HG03558 (cell line): ENCODE measurements at regions not wholly inside any gene's neighbourhood (a gene's known extent, or its start where the extent isn't known, plus 50 kb on each side); places are given as distances from the start of the nearest gene placed in this dataset.

ENCODE experiments used
- ATAC-seq: cut with Tn5 transposase; IDR thresholded peaks from one replicate; pipeline ENCODE4 v1.9.1; 2021; ENCODE audit warnings: moderate number of reproducible peaks; ENCODE audit not compliant: unreplicated experiment; ENCODE audit errors: extremely low read depth

- no peak for ATAC-seq
Observed at GRCh38 chr1:98054786-98055185, 134.0 kb upstream of the DPYD start.

GRCh38 chr1:98054367-98054701, 133.5 kb upstream of the DPYD start:
- no peak for ATAC-seq

- ATAC-seq = peak; percentile 67
Observed at GRCh38 chr1:98053471-98054366, 132.9 kb upstream of the DPYD start.

GRCh38 chr1:98051065-98051675, 130.3 kb upstream of the DPYD start:
- ATAC-seq = no peak

- no peak for ATAC-seq
Observed at GRCh38 chr1:98049370-98050135, 128.7 kb upstream of the DPYD start.

GRCh38 chr1:98048751-98049325, 128.0 kb upstream of the DPYD start:
- no peak for ATAC-seq

- no peak for ATAC-seq
Observed at GRCh38 chr1:98048244-98048643, 127.4 kb upstream of the DPYD start.

- no peak for ATAC-seq
Observed at GRCh38 chr1:98047171-98047570, 126.3 kb upstream of the DPYD start.

- no peak for ATAC-seq
Observed at GRCh38 chr1:98045767-98046641, 125.2 kb upstream of the DPYD start.

- ATAC-seq = no peak
Observed at GRCh38 chr1:98045211-98045766, 124.5 kb upstream of the DPYD start.

- ATAC-seq = no peak
Observed at GRCh38 chr1:98044766-98045165, 123.9 kb upstream of the DPYD start.

GRCh38 chr1:98044071-98044697, 123.3 kb upstream of the DPYD start:
- ATAC-seq = no peak

GRCh38 chr1:98035602-98036002, 114.8 kb upstream of the DPYD start:
- ATAC-seq = no peak

- no peak for ATAC-seq
Observed at GRCh38 chr1:98034505-98034904, 113.7 kb upstream of the DPYD start.

- no peak for ATAC-seq
Observed at GRCh38 chr1:98032958-98033357, 112.1 kb upstream of the DPYD start.

- ATAC-seq = no peak
Observed at GRCh38 chr1:98030976-98031375, 110.1 kb upstream of the DPYD start.

- ATAC-seq = no peak
Observed at GRCh38 chr1:98030483-98030882, 109.6 kb upstream of the DPYD start.

- ATAC-seq = no peak
Observed at GRCh38 chr1:98028800-98029199, 108.0 kb upstream of the DPYD start.

- no peak for ATAC-seq
Observed at GRCh38 chr1:98027103-98027705, 106.4 kb upstream of the DPYD start.
